ENCODE measurements at regions not wholly inside any gene's neighbourhood (a gene's known extent, or its start where the extent isn't known, plus 50 kb on each side); places are given as distances from the start of the nearest gene placed in this dataset.

- H2AFZ ChIP-seq (replicated peaks; ENCODE audit: low read length, poor library complexity): no peak overlapping the region
Measured at GRCh38 chr4:138961664-138962063, 53.9 kb upstream of the NOCT start.

More at GRCh38 chr4:138961664-138962063, 53.9 kb upstream of the NOCT start:
- no peak overlapping the region for H2BK120ac ChIP-seq (ENCODE audit: low read depth, low read length)
- no peaks in the 10 kb centered on the region for H3K4me1 ChIP-seq (ENCODE audit: control insufficient read depth, insufficient read depth, low read length)
- in situ Hi-C loops (cut with MboI; ENCODE audit: low sequenced_read_pairs): no loop called here
- no peak overlapping the region for H4K91ac ChIP-seq (ENCODE audit: insufficient read depth, low read depth, low read length)
- intact Hi-C loops (cut with micrococcal nuclease): no loop called here
- no peaks in the 10 kb centered on the region for H4K20me1 ChIP-seq (ENCODE audit: insufficient read depth, low read length)
- H3K36me3 ChIP-seq (ENCODE audit: control insufficient read depth, insufficient read depth, low read length): no peaks in the 10 kb centered on the region
- H3K4me2 ChIP-seq (ENCODE audit: low read depth, low read length): no peak overlapping the region
- H4K5ac ChIP-seq (ENCODE audit: low read depth, low read length): no peak overlapping the region
- H3K4ac ChIP-seq (ENCODE audit: low read depth, low read length): no peak overlapping the region
- no peak overlapping the region for H3K14ac ChIP-seq (replicated peaks; ENCODE audit: low read depth, low read length)
- H3K23ac ChIP-seq (ENCODE audit: low read depth, low read length): no peak overlapping the region
- no peak overlapping the region for H3K9ac ChIP-seq (ENCODE audit: low read depth, low read length)
- H2AK5ac ChIP-seq (ENCODE audit: low read depth, low read length): no peak overlapping the region
- ChIA-PET POLR2A (ENCODE audit: unreplicated experiment) (no interaction called here), CTCF (no interaction called here)
- TF ChIP-seq CTCF (conservative IDR thresholded peaks at IDR 0.05; ENCODE audit: low read depth, low read length) (no peak), MAFK (IDR thresholded peaks at IDR 0.05; ENCODE audit: low read depth, low read length) (no peak), USF2 (IDR thresholded peaks at IDR 0.05; ENCODE audit: low read depth, low read length) (no peak), MAZ (IDR thresholded peaks at IDR 0.05; ENCODE audit: borderline replicate concordance, low read depth, low read length) (no peak), RFX5 (IDR thresholded peaks at IDR 0.05; ENCODE audit: low read depth, low read length) (no peak), NFE2L2 (IDR thresholded peaks at IDR 0.05; ENCODE audit: low read depth, low read length) (no peak), BHLHE40 (IDR thresholded peaks at IDR 0.05; ENCODE audit: low read depth, low read length) (no peak), RAD21 (IDR thresholded peaks at IDR 0.05; ENCODE audit: low read length) (no peak), CEBPB (IDR thresholded peaks at IDR 0.05; ENCODE audit: low read depth, low read length) (no peak), ELK1 (IDR thresholded peaks at IDR 0.05; ENCODE audit: borderline replicate concordance, low read depth, low read length) (no peak), MXI1 (IDR thresholded peaks at IDR 0.05; ENCODE audit: borderline replicate concordance, low read depth, low read length) (no peak), FOS (IDR thresholded peaks at IDR 0.05; ENCODE audit: low read depth, low read length) (no peak), POLR2A (IDR thresholded peaks at IDR 0.05; ENCODE audit: low read depth, low read length) (no peak), SMC3 (IDR thresholded peaks at IDR 0.05; ENCODE audit: low read depth, low read length) (no peak)
- H3K4me3 ChIP-seq (ENCODE audit: insufficient read depth, low read depth, low read length): no peak overlapping the region
- H4K8ac ChIP-seq (ENCODE audit: low read depth in 2 of 2, low read length in 2 of 2): no peak overlapping the region
- H2BK20ac ChIP-seq (ENCODE audit: low read depth, low read length): no peak overlapping the region
- no peaks in the 10 kb centered on the region; the same call in 1 of the 2 replicates for H3K27me3 ChIP-seq (ENCODE audit: control insufficient read depth, insufficient read depth, low read length)
- H3K18ac ChIP-seq (ENCODE audit: low read depth, low read length): no peak overlapping the region
- BruUV-seq (replicated peaks): no TSS peak
- dilution Hi-C loops (cut with HindIII; ENCODE audit: low sequenced_read_pairs, unreplicated experiment): no loop called here
- H2BK15ac ChIP-seq (ENCODE audit: low read depth, low read length): no peak overlapping the region
- ATAC-seq (ENCODE audit: low read depth): no peak
- DNase-seq: no peak
- H3K9me1 ChIP-seq (ENCODE audit: insufficient read depth, low read length): no peaks in the 10 kb centered on the region
- H3K27ac ChIP-seq (ENCODE audit: insufficient read depth, low read length): no peak overlapping the region
- H3K56ac ChIP-seq (ENCODE audit: extremely low read depth, insufficient read depth, low read length): no peak overlapping the region
- H3K9me3 ChIP-seq (ENCODE audit: control insufficient read depth, insufficient read depth, low read length): no peaks in the 10 kb centered on the region
- no peak overlapping the region for H2BK5ac ChIP-seq (ENCODE audit: low read depth, low read length, poor library complexity, severe bottlenecking)
- WGBS, 2 experiments (ENCODE audit: extremely low coverage in 2 of 2, insufficient read length in 1 of 2): no CpG with 5 or more reads among the region's 1 CpG
- no peaks in the 10 kb centered on the region for H3K79me1 ChIP-seq (ENCODE audit: low read depth in 1 of 2, low read length in 2 of 2)
- H2AK9ac ChIP-seq (replicated peaks; ENCODE audit: low read depth, low read length, poor library complexity): no peak overlapping the region
